ENCODE measurements at regions not wholly inside any gene's neighbourhood (a gene's known extent, or its start where the extent isn't known, plus 50 kb on each side); places are given as distances from the start of the nearest gene placed in this dataset.

DNA sequence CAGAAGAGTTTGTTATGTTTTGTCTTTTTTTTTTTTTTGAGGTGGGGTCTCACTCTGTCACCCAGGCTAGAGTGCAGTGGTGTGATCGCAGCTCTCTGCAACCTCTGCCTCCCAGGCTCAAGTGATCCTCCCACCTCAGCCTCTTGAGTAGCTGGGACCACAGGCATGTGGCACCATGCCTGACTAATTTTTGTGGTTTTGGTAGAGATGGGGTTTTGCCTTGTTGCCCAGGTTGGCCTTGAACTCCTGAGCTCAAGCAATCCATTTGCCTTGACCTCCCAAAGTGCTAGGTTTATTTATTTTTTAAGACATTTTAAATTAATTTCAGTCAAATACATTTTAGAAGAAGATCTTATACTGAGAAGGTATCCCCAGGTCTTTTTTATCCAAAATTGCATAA is 366.7 kb downstream of the KCNJ2 start:
- TF ChIP-seq POLR2A (IDR thresholded peaks at IDR 0.05) (no peak), EP300 (IDR thresholded peaks at IDR 0.05) (no peak)
- TF ChIP-seq, protein P1, sequence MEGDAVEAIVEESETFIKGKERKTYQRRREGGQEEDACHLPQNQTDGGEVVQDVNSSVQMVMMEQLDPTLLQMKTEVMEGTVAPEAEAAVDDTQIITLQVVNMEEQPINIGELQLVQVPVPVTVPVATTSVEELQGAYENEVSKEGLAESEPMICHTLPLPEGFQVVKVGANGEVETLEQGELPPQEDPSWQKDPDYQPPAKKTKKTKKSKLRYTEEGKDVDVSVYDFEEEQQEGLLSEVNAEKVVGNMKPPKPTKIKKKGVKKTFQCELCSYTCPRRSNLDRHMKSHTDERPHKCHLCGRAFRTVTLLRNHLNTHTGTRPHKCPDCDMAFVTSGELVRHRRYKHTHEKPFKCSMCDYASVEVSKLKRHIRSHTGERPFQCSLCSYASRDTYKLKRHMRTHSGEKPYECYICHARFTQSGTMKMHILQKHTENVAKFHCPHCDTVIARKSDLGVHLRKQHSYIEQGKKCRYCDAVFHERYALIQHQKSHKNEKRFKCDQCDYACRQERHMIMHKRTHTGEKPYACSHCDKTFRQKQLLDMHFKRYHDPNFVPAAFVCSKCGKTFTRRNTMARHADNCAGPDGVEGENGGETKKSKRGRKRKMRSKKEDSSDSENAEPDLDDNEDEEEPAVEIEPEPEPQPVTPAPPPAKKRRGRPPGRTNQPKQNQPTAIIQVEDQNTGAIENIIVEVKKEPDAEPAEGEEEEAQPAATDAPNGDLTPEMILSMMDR (IDR thresholded peaks at IDR 0.05): no peak
- H3K27me3 ChIP-seq: no peaks in the 10 kb centered on the region
- WGBS: 75% methylated on average over 1 of the region's 1 CpG

DNA sequence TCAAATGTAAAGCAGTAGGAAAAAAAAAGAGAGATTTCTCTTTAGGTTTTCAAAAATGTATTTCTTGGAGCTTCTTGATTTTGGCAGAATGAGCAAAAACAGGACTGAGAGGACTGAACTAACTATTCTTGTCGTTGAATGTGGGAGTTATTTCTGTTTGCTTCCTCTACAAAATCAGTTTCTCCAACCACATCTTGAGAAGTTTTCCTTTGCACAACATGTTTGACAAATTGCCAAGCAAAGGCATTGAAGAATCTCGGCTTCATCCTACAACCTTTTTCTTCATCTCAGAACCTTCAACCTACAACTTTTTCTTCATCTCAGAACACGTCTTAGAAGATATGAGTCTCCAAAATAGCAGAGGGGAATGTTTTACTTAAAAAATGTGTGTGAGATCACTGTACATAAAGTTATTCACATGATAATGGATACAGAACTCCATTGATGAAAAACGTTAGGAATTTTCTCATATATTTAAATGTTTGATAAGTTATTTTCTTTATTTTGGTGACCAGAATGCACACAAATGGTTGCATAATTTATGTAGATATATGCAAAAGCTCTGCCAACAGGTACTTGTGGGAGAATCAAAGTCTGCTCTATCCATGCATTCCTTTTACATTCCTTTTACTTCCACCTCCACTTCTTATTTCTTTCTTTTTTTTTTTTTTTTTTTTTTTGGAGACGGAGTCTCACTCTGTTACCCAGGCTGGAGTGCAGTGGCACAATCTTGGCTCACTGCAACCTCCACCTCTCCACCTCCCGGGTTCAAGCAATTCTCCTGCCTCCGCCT is 370.0 kb downstream of the KCNJ2 start:
- no peak for DNase-seq (ENCODE audit: low spot score in 2 of 2)
- TF ChIP-seq EP300 (IDR thresholded peaks at IDR 0.05) (no peak), POLR2AphosphoS5 (IDR thresholded peaks at IDR 0.05) (no peak), POLR2A (IDR thresholded peaks at IDR 0.05) (no peak)
- TF ChIP-seq, protein P1 (IDR thresholded peaks at IDR 0.05): no peak
- Histone ChIP-seq H3K27me3 (peaks cover 5% of the 10 kb centered on the region), H3K9me3 (no peaks in the 10 kb centered on the region), H3K27ac (no peak overlapping the region), H3K36me3 (no peaks in the 10 kb centered on the region), H3K4me3 (no peak overlapping the region), H3K4me1 (no peaks in the 10 kb centered on the region)
- 47% methylated on average over 7 of the region's 7 CpGs for WGBS

More for the DNA sequence above, 366.7 kb downstream of the KCNJ2 start:
- Histone ChIP-seq H3K4me1 (no peaks in the 10 kb centered on the region), H3K4me3 (no peak overlapping the region), H3K36me3 (no peaks in the 10 kb centered on the region), H3K9me3 (no peaks in the 10 kb centered on the region), H3K27ac (no peak overlapping the region)
- no peak for DNase-seq (ENCODE audit: low spot score in 2 of 2)

DNA sequence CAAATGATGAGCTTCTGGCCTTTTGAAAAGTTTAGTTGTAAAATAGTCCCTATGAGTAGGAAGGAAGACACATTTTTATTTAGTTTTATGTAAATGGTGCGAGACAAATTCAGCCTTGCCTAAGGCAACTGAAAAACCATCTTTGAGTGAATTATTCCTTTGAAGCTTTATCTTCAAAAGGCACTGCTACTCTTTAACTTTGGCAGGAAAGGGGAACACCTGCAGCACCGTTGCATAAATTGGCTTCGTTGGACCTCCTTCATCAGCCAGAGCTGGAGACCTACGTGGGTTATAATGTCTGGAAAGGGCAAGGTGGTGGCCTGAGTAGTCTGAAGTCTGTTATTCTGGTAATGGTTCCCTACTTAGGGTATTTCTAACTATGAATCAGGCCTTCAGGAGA is 373.5 kb downstream of the KCNJ2 start:
- H3K4me1 ChIP-seq: no peaks in the 10 kb centered on the region
- 40% methylated on average over 4 of the region's 4 CpGs for WGBS
- H3K9me3 ChIP-seq: no peaks in the 10 kb centered on the region

DNA sequence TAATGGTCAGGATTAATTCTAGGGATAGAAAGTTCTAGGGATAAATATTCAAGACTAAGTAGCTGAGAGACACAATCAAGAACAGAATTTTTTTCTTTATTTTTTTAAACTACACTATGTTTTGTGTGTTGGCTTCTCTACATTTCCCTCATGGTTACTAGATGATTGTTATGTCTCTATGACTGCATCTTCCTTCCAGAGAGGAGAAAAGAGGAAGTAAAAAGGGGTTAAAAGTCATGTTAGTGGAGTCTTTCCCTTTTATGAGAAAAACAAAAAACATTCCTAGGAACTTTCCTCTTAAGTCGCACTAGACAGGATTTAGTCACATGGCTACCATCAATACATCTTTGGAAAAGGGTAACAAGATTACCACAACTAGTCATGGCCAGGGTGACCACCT is 375.0 kb downstream of the KCNJ2 start:
- no peaks in the 10 kb centered on the region for H3K4me1 ChIP-seq

More for the DNA sequence above, 373.5 kb downstream of the KCNJ2 start:
- Histone ChIP-seq H3K4me3 (no peak overlapping the region), H3K36me3 (no peaks in the 10 kb centered on the region), H3K27ac (no peak overlapping the region), H3K27me3 (peaks cover 5% of the 10 kb centered on the region)
- TF ChIP-seq EP300 (IDR thresholded peaks at IDR 0.05) (no peak), POLR2AphosphoS5 (IDR thresholded peaks at IDR 0.05) (no peak), POLR2A (IDR thresholded peaks at IDR 0.05) (no peak)
- TF ChIP-seq, protein P1 (IDR thresholded peaks at IDR 0.05): no peak
- no peak for DNase-seq (ENCODE audit: low spot score in 2 of 2)

More for the DNA sequence above, 375.0 kb downstream of the KCNJ2 start:
- H3K9me3 ChIP-seq: no peaks in the 10 kb centered on the region
- WGBS: 82% methylated on average over 1 of the region's 1 CpG
- no peak overlapping the region for H3K27ac ChIP-seq
- H3K36me3 ChIP-seq: no peaks in the 10 kb centered on the region
- TF ChIP-seq, protein P1 (IDR thresholded peaks at IDR 0.05): no peak
- TF ChIP-seq POLR2AphosphoS5 (IDR thresholded peaks at IDR 0.05) (no peak), EP300 (IDR thresholded peaks at IDR 0.05) (no peak), POLR2A (IDR thresholded peaks at IDR 0.05) (no peak)
- H3K27me3 ChIP-seq: peaks cover 5% of the 10 kb centered on the region
- H3K4me3 ChIP-seq: no peak overlapping the region
- no peak for DNase-seq (ENCODE audit: low spot score in 2 of 2)
